DMS79 (cell line): ENCODE measurements at regions not wholly inside any gene's neighbourhood (a gene's known extent, or its start where the extent isn't known, plus 50 kb on each side); places are given as distances from the start of the nearest gene placed in this dataset.
A peak's percentile ranks its signal among the peaks of the same experiment; 100 is the strongest.

ENCODE experiments used
- DNase-seq: peaks from one replicate; lab custom pipeline; 2025; lab: John Stamatoyannopoulos, UW

GRCh38 chr9:80928697-80929096, 760.6 kb downstream of the TLE1 start:
- DNase-seq = no peak

DNA sequence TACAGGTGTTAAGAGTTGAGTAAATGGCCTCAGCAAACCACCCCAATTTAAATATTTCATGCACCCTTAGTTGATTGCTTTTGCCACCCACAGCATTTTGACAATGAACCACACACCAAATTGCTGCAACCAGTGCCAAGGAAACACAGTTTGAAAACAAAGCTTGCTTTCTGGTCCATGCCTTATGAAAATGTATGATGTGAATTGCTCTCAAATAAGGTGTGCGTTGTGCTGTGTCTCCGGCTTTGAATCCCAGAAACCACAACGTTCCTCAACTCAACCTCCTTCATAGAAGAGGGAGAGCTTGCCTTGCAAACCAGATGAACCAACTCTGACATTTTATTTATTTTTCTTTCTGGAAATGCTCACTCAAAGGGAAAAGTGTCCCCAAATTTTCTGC, 762.7 kb downstream of the TLE1 start:
- DNase-seq = no peak

DNA sequence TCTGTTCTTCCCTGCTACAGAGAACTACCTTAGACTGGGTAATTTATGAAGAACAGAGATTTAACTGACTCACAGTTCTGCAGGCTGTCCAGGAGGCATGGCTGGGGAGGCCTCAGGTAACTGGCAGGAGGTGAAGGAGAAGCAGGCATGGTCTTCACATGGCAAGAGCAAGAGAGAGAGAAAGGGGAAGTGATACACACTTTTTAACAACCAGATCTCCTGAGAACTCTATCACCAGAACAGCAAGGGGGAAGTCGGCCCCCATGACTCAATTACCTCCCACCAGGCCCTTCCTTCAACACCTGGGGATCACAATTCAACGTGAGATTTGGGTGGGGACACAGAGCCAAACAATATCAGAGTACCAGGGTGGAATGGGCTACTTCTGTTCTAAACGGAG, 766.8 kb downstream of the TLE1 start:
- DNase-seq = no peak

GRCh38 chr9:80906728-80907127, 782.6 kb downstream of the TLE1 start:
- DNase-seq = no peak

GRCh38 chr9:80899208-80899607, 790.1 kb downstream of the TLE1 start:
- DNase-seq = no peak

- no peak for DNase-seq
Measured at GRCh38 chr9:80893190-80893589, 796.2 kb downstream of the TLE1 start.

DNA sequence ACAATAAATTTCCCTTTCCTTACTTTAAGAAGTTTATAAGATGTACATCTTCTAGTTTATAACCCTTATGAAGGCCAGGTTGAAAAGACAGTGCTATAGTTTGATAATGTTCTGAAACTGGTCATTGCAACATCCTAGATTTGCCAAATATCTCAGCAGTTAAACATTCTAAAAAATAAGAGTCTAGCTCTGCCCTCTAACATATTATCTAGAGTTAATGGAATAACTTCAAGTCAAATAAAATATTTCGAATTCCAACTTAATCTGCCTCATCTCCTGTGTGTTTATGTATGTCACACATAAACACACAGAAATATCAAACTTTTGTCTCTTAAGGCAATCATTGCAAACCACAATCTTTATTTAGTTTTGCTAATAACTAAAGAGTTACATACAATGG, 796.6 kb downstream of the TLE1 start:
- no peak for DNase-seq

DNA sequence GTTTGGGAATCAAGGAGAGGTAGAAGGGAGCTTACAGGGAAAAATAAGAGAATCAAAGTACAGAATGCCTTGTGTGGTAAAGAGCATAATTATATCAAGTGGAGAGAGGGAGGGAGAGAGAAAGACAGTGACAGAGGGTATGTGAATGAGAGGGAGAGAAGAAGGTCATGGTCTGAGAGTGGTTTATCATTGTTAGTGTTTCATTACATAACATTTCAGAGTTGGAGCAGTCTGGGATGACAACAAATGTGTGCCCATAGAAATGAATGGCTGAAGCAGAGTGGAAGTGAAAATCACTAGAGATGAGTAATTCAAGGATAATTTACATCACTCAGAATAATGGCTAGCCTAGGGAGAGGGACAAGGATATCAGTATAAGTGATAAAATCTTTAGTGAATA, 799.2 kb downstream of the TLE1 start:
- no peak for DNase-seq

- DNase-seq = no peak
Measured at GRCh38 chr9:80885894-80886293, 803.5 kb downstream of the TLE1 start.

GRCh38 chr9:80883826-80884579, 805.3 kb downstream of the TLE1 start:
- DNase-seq = no peak

GRCh38 chr9:80883426-80883825, 805.9 kb downstream of the TLE1 start:
- DNase-seq = no peak

- no peak for DNase-seq
Measured at GRCh38 chr9:80881940-80882339, 807.4 kb downstream of the TLE1 start.

GRCh38 chr9:80881320-80881719, 808.0 kb downstream of the TLE1 start:
- DNase-seq = no peak

DNA sequence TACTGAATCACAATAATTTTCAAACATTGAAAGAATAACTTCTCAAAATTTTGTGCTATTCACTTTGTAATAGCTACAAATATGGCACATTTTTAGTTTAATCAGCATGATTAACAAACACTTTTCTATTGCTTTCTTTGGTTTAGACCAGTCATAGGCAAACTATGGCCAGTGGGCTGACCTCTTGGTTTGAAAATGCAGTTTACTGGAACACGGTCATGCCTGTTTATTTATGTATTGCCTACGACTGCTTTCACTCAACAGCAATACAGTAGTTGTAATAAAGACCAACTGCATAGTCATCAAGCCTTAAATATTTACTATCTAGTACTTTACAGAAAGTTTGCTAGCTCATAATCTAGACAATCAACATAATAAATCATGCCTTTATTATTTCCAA, 810.8 kb downstream of the TLE1 start:
- DNase-seq = no peak

DNA sequence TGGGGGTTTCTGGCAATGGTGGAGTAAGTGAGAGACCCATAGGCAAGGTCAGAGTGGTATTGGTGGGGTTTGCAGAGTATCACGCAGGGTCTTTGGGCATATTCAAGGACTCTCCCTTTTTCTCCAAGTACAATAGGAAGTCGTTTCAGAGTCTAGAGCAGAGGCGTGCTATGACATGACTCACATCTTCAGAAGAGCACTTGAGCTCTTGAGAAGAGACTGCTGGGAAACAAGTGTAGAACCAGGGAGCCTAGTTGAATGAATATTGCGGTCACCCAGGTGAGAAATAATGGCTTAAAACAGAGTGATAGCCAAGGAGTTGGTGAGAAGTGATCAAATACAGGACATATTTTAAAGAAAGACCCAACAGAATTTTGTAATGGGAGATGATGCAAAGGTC, 813.4 kb downstream of the TLE1 start:
- peak; percentile 4 for DNase-seq

GRCh38 chr9:80874276-80874675, 815.1 kb downstream of the TLE1 start:
- no peak for DNase-seq

- no peak for DNase-seq
Measured at GRCh38 chr9:80873861-80874260, 815.5 kb downstream of the TLE1 start.

DNA sequence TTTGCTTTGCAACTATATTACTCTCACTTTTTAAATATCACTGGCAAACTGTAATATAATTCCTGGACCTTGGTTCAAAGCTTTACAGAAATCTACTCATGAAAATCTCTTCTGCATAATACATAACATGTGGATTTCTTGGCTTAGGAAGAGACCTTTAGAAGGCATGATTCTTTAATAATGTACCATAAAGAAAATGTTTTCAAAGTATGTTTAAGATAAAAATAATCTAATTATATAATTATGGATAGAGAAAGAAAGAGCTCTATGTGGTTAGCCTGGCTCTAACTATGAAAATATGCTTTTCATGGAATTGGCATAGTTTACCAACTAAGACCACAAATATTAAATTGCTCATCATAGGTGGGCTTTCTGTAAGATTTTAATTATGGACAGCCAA, 817.8 kb downstream of the TLE1 start:
- DNase-seq = no peak

DNA sequence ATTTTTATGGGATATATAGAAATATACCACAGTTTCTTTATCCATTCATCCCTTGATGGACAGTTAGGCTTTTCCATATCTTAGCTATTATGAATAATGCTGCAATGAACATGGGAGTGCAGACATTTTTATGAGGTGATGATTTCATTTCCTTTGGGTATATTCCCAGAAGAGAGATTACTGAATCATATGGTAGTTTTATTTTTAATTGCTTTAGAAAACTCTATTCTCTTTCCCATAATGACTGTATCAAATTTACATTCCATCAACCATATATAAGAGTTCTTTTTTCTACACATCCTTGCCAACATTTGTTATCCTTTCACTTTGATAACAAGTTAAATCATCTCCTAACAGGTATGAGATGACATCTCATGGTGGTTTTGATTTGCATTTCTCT, 821.6 kb downstream of the TLE1 start:
- no peak for DNase-seq

GRCh38 chr9:80866576-80867227, 822.6 kb downstream of the TLE1 start:
- DNase-seq = no peak

GRCh38 chr9:80866121-80866520, 823.2 kb downstream of the TLE1 start:
- no peak for DNase-seq

DNA sequence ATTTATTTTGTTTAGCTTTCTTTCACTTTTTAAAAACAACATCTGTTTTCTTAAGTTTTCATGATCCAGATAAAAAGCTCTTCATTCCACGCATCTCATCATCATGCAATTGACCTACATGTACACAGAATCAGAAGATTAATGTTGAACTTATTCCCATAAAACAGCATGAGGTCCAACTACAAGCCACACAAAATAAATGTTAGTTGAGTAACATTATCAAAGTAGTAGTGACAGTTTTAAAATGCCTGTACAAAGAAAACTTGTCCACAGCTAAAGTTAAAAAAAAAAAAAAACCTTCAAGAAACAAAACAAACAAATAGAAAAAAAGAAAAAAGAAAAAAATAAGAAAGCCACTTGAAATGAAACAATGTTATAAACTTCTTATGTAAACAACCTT, 846.3 kb downstream of the TLE1 start:
- no peak for DNase-seq

GRCh38 chr9:80842389-80842788, 847.0 kb downstream of the TLE1 start:
- DNase-seq = no peak

GRCh38 chr9:80841888-80842287, 847.5 kb downstream of the TLE1 start:
- no peak for DNase-seq
